NCI-H1105 treated with DMSO at 0.1 percent for 48 hours (cell line): ENCODE measurements at regions not wholly inside any gene's neighbourhood (a gene's known extent, or its start where the extent isn't known, plus 50 kb on each side); places are given as distances from the start of the nearest gene placed in this dataset.
"Not testable (repeated sequence)": the region's sequence is repeated elsewhere in the genome, so short reads cannot be mapped to it uniquely, and the experiment has no call there.

ENCODE experiments used
- DNase-seq: peaks from one replicate; lab custom pipeline; 2025; lab: John Stamatoyannopoulos, UW

DNA sequence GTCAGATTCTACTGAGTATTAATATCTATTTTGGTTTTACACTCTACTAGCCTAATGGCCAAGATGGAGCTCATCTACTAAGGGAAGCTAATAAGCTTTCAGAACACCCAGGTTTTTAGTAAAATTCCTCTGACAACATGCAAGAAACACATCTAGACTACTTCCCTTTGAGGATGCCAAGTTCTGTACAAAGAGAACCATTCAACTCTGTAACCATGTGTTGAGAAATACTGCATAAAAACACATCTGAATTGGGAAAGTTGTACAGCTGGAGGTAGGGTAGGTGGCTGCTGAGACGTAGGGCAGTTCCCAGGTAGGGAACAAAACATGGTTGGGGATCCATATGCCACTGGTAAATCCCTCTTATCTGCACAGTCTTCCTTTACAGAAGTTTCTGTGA is 66.2 kb downstream of the SC5D start:
- no peak for DNase-seq

DNA sequence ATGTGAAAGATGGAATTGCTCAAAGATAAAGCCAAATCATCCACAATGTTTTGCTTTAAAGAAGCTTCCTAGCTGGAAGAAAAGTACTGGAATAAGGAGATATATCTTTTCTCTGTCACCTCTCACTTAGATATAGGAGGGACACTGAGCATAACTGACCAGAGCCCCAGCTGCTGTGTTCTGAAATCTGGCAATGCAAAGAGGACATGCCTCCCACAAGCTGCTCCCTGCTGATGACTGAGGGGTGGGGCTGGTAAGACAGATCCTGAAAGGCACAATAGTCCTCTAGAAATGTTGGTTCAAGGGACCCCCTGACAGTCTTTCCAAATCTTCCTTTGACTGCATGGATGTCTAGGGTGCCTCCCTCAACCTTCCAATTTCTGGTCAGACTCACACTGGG is 67.0 kb downstream of the SC5D start:
- no peak for DNase-seq

DNA sequence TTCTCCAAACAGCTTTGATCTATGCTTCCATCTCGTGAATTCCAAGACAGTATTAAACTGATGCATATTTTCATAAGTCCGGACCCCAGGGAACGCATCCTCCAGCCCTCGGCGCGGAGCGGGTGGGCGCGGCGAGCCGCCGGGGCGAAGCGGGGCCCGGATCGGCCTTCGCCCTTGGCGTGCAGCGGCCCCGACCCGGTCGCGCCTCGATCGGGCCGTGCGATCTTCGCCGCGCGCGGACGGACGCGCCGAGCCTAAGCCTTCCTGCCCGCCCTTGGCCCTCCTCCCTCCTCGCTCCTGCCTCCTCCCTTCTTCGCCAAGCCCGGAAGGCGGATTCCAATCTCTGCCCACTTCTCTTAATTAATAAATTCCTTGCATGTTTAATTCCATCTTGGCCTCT is 70.4 kb downstream of the SC5D start:
- not testable (repeated sequence) for DNase-seq

DNA sequence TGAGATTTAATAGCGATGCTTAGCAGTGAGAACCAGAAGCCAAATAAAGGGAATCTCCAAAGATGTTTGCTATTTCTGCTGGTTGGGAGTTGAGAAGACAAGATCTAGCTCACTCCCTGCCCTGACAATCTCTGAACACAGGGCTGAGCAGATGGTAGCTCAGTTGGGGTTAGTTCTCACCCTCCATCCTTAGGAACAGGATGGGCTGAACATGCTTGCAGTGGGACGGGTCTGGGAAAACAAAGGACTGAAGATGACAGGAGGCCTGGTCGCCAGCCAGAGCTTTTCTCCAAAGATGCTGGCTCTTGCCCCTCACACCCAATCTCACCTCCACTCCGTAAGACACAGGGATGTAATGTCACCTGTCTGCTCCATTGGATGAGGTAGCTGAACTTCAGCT is 72.7 kb downstream of the SC5D start:
- no peak for DNase-seq

DNA sequence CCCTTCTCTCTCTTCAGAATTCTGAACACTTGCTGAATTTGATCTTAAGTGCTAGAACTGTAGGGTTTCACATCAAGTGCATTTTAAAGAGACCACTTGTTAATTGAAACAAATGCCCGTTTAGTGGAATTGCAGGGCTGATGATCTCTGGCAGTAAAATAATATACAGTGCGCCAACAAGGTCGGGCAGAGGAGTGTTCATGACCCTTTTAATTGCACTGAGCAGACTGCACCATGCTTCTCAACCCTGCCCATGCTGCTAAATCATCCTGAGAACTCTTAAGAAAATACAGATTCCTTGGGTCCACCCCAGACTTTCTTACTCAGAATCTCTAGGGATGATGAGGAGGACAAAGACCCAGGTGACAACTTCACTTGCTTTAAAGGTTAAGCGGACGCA is 73.5 kb downstream of the SC5D start:
- DNase-seq = no peak

DNA sequence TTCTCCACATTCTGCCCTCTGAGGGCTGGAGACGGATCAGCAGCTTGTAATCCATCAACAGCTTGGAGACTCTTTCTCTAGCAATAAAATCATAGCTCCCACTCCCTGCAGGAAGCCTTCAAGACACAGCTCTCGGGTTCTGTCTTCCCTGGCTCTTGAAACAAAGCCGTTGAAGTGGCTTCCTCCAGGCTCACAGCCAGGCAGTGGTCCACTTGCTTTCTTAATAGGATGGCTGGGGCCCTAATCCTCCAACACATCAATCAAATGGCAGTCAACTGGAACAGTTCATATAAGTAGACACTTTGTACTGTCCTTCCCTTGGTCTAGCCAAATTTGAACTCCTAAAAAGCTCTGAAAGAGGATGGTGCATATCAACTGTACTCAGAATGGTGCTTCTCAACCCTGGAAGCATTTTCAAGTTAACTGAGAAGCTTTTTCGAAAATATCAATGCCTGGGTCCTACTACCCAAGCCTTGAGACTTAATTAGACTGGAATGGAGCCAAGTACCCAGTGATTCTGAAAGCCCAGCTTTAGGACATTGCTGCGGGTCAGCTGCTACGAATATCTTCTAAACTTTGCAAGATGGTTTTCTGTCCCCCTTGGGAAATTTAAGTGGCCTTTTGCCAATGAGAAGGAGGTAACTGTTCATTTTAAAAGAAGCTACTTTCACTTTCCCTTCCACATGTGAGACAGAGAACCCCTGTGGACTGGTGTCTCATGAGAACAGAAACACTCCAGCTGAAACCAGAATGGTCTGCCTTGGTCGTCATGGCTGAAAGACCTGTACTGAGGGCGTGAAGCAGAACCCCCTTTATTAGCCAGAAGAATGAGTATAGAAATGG is 74.7 kb downstream of the SC5D start:
- DNase-seq = peak; percentile 27

DNA sequence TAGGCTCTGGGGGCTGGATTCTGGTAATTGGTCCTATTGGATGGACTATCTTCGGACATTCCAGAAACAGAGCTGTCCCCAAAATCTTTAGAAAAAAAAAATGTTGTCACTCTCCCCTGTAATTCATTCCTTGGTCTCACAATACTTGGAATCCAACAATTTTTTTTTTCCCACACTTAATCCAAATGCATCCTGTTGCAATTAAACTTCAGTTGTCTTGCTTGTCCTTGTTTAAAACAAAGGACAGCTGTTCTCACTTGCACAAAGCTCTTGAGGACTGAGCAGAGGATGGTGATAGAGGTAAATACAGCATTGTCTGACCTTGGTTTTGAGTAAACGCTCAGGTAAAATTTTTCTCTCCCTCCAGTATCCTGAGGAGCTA is 75.3 kb downstream of the SC5D start:
- no peak for DNase-seq

DNA sequence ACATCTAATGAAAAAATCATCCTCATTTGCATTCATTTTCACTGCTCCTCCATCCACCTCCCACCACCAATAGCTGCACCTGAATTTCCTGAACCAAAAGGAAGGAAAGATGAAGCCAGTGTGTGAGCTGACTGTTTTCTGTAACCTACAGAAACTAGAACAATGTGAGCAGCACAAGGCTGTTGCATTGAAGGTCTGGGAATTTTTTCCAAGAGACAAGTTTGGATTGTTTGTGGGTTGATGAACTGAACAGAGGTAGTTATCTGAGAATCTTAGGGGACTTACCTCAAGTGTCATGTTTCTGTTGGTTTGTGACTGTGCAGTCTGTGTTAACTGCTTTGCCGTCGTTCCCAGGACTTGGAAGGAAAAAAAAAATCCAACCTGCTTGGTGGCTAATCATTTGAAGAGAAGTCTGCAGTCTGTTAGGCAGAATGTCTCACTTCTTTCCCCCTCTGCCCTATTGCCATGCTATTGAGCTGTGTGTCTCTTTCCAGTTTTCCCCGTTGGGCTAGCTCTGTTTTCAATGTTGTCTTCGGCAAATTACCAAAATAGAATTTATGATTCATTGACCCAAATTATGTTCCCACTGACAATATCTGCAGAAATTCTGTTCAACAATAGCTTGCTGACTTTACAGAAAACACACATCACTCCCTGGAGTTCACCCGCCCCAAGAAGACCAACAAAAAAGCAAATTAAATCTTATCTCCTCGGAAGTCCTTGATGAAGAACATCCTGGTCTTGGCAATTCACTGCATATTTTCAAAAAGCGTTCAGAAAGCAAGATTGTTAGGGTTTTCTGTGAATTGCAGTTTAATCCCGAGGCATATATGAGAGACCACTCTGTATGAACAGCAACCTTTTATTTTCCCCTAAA is 76.0 kb downstream of the SC5D start:
- no peak for DNase-seq

DNA sequence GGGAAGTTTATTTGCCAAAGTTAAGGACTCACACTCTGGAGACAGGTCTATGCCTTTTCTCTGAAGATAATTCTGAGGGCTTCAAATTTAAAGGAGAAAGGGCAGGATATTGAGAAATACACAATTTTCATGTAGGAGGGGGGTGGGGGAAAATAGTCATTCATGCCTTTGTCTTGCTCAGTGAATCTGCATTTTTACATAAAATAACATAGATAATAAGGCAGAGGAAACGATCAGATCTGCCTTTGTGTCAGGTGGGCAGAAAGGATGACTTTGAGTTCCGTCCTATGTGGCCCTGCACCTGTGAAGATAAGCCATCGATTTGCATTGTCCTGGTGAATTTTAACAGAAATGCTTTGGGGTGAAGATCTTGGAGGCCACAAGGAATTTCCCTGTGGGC is 76.8 kb downstream of the SC5D start:
- DNase-seq = no peak

DNA sequence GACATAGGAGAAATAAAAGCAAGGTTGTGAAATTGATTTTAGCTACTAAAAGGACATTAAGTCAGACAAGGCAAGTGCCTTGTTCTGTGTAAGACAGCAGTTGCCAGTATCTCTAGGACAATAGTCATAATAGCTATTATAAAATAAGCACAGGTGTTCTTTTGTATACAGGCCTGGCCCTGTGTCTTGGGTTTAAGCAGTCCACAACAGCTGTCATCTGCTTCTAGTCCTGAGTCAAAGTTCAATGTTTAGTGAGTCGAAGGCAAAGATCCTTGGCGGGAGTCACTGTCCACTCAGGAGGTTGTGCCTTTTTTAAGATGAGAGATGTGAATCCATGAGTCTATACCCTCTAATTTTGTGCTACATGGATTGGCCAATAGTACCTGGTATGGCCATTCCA is 79.5 kb downstream of the SC5D start:
- DNase-seq = peak; percentile 48

DNA sequence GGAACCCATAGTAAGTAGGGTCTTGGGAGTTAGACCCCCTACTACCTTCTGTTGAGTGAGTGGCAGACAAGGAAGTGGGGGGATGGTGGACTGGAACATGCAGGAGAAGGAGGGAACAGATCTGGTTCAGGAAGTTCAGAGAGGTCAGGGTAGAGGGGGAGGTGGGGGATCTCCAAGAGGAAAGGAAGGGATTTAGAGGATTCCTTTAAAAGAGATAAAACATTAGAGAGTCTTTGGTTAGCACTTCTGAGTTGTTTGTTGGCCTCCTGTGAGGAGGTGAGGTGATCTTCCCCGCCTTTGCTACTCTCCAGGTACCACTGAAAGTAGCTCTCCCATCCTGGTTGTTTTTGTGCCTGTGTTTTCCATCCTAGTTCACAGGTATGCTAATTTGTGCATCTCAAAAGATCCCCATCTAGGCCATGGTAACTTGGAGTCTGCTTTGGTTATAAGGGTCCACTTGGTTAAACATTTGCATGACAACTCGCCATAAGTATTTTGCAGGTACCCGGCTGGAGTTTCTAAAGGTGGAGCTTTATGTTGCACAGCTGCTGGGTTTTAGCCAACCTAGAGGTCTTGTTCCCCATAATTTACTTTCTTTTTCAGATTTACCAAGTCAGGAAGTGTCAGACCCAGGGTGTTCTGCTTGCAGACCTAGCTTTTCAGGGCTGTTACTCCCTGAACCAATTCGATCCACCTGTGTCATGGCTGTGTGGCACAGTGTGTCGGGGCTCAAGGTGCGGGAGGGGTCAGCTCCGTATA is 79.3 kb upstream of the SORL1 start:
- DNase-seq = no peak

DNA sequence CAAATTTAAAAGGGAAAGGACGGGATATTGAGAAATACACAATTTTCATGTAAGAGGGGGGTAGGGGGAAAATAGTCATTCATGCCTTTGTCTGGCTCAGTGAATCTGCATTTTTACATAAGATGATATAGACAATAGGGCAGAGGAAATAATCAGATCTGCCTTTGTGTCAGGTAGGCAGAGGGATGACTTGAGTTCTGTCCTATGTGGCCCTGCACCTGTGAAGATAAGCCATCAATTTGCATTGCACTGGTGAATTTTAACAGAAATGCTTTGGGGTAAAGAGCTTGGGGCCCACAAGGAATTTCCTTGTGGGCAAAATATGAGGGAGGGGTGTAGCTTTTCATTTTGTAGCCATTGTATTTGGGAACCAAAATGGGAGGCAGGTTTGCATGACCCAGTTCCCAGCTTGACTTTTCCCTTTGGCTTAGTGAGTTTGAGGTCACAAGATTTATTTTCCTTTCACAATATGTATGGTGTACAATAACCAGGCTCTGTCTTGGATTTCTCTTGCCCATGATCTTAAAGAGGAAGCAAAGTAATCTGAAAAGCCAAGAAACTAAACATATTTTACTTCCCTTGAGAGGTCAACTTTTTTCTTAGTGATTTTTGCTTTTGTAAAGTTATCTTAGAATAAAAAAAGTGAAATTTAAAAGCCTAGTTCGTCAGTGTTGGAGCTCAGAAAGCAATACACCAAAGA is 77.7 kb upstream of the SORL1 start:
- no peak for DNase-seq

DNA sequence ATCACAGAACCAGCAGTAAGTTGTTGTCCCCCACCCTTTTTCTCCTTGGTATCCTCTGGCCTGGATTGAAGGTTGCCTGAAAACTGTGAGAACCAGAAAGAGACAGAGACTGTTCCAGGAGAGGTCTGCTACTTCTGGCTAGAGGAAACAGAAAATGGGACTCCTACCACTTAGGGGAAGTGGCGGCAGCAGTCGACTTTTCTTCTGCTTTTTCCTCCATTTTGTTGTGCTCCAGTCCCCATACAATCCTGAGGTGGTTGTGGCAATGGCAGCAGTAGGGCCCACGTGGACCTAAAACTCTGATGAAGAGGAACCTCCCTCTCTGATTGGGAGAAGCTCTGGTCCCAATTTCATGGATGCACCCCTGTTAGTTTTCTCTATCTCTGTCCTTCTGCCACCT is 76.0 kb upstream of the SORL1 start:
- DNase-seq = no peak

DNA sequence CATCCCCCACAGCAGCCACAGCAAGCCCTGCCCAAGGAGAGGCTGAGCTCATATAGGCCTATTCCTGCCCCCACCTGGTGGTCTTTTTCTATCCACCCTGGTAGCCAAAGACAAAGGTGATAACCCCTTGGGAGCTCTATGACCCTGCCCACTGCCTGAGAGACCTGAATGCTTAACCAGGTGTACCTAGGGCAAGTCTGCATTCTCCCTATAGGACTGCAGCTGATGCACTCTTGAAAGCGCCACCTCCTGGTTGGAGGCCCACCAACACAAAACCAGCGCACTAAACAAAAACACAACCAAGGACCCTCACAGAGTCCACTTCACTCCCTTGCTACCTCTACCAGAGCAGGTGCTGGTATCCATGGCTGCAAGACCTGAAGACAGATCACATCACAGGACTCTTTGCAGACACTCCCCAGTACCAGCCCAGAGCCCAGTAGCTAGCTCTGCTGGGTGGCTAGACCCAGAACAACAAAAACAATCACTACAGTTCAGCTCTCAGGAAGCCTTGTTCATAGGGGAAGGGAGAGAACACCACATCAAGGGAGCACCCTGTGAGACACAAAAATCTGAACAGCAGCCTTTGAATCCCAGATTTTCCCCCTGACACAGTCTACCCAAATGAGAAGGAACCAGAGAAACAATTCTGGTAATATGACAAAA is 72.8 kb upstream of the SORL1 start:
- DNase-seq = not testable (repeated sequence)

DNA sequence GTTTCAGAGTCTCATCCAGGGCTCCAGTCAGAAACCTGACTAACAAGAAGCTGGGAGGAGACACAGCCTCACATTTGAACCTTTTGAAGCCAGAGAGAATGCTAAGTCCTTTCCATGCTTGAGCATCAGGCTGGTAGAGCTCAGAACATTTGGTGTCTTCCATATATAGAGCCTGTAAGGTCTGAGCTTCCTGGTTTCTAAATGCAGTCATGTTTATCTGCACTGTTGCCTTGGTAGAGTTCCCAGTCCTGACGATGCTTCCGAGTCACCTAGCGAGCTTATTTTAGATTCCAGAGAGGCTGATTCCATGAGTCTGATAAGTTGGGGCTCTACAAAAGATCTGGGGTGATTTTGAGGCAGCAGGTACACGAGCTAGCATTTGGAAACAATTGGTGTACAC is 68.4 kb upstream of the SORL1 start:
- no peak for DNase-seq

DNA sequence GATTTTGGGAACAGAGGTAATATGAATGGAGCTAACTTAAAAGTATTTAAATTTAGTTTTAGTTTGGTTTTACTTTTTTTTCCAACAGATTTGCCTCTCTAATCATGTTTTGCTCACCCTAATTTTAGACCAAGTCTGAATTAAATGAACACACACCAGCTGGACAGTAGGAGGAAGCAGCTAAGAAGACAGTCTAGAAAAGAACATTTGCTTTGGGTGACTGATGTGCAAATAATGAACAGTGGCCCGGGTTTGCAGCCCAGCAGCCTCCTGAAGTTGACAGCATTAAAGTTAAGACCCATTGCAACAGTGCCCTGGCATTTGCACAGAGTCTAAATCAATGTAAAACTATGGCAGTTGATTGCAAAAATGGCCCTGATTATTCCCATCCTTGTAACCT is 66.4 kb upstream of the SORL1 start:
- DNase-seq = no peak
